ENCODE measurements at regions not wholly inside any gene's neighbourhood (a gene's known extent, or its start where the extent isn't known, plus 50 kb on each side); places are given as distances from the start of the nearest gene placed in this dataset.
A peak's percentile ranks its signal among the peaks of the same experiment; 100 is the strongest.

GRCh38 chr5:175107865-175108264, 336.1 kb downstream of the DRD1 start:
- DNase-seq (ENCODE audit: low spot score): no peak

- DNase-seq (ENCODE audit: low spot score): no peak
Measured at GRCh38 chr5:175107028-175107588, 336.9 kb downstream of the DRD1 start.

- DNase-seq (ENCODE audit: low spot score): no peak
Measured at GRCh38 chr5:175104677-175105076, 339.3 kb downstream of the DRD1 start.

- DNase-seq (ENCODE audit: low spot score): no peak
Measured at GRCh38 chr5:175103746-175104145, 340.2 kb downstream of the DRD1 start.

- DNase-seq (ENCODE audit: low spot score): no peak
Measured at GRCh38 chr5:175102717-175103116, 341.3 kb downstream of the DRD1 start.

GRCh38 chr5:175098301-175098700, 345.7 kb downstream of the DRD1 start:
- no peak for DNase-seq (ENCODE audit: low spot score)

- DNase-seq (ENCODE audit: low spot score): no peak
Measured at GRCh38 chr5:175096469-175097165, 347.4 kb downstream of the DRD1 start.

GRCh38 chr5:175094461-175094860, 349.5 kb downstream of the DRD1 start:
- DNase-seq (ENCODE audit: low spot score): no peak

GRCh38 chr5:175092691-175093090, 351.3 kb downstream of the DRD1 start:
- no peak for DNase-seq (ENCODE audit: low spot score)

GRCh38 chr5:175088963-175089362, 355.0 kb downstream of the DRD1 start:
- no peak for DNase-seq (ENCODE audit: low spot score)

GRCh38 chr5:175082866-175083590, 358.6 kb downstream of the MSX2 start:
- no peak for DNase-seq (ENCODE audit: low spot score)

GRCh38 chr5:175082346-175082745, 358.0 kb downstream of the MSX2 start:
- DNase-seq (ENCODE audit: low spot score): no peak

GRCh38 chr5:175079707-175080106, 355.3 kb downstream of the MSX2 start:
- DNase-seq (ENCODE audit: low spot score): no peak

GRCh38 chr5:175070283-175070682, 345.9 kb downstream of the MSX2 start:
- no peak for DNase-seq (ENCODE audit: low spot score)

GRCh38 chr5:175060257-175060656, 335.9 kb downstream of the MSX2 start:
- DNase-seq (ENCODE audit: low spot score): no peak

GRCh38 chr5:175059687-175060211, 335.4 kb downstream of the MSX2 start:
- peak; percentile 34 for DNase-seq (ENCODE audit: low spot score)

- no peak for DNase-seq (ENCODE audit: low spot score)
Measured at GRCh38 chr5:175056831-175057230, 332.4 kb downstream of the MSX2 start.

- no peak for DNase-seq (ENCODE audit: low spot score)
Measured at GRCh38 chr5:175054243-175054642, 329.9 kb downstream of the MSX2 start.

GRCh38 chr5:175052351-175052750, 328.0 kb downstream of the MSX2 start:
- no peak for DNase-seq (ENCODE audit: low spot score)

- no peak for DNase-seq (ENCODE audit: low spot score)
Measured at GRCh38 chr5:175047048-175047447, 322.7 kb downstream of the MSX2 start.

- DNase-seq (ENCODE audit: low spot score): no peak
Measured at GRCh38 chr5:175045820-175046219, 321.4 kb downstream of the MSX2 start.

GRCh38 chr5:175037820-175038219, 313.4 kb downstream of the MSX2 start:
- DNase-seq (ENCODE audit: low spot score): no peak

- no peak for DNase-seq (ENCODE audit: low spot score)
Measured at GRCh38 chr5:175035882-175036533, 311.6 kb downstream of the MSX2 start.

Measured in AG08395 (cell line).